Nephron progenitor cell (in vitro differentiated cells): ENCODE measurements at regions not wholly inside any gene's neighbourhood (a gene's known extent, or its start where the extent isn't known, plus 50 kb on each side); places are given as distances from the start of the nearest gene placed in this dataset.
"Not testable (repeated sequence)": the region's sequence is repeated elsewhere in the genome, so short reads cannot be mapped to it uniquely, and the experiment has no call there.

ENCODE experiments used
- DNase-seq: peaks from one replicate; pipeline ENCODE4 v3.0.0; 2021
- H3K27ac Mint-ChIP-seq: 2 replicates; pipeline ENCODE4 v1.8.0; 2021; ENCODE audit warnings: mild to moderate bottlenecking, moderate library complexity, mixed read lengths
- H3K27me3 Mint-ChIP-seq: 2 replicates; pipeline ENCODE4 v1.8.0; 2021; ENCODE audit warnings: mild to moderate bottlenecking, low read depth, mixed read lengths; ENCODE audit not compliant: poor library complexity
- H3K36me3 Mint-ChIP-seq: 2 replicates; pipeline ENCODE4 v1.8.0; 2021; ENCODE audit warnings: low read depth, mixed read lengths
- H3K4me1 Mint-ChIP-seq: 2 replicates; pipeline ENCODE4 v1.8.0; 2021; ENCODE audit warnings: mixed read lengths
- H3K4me3 Mint-ChIP-seq: 2 replicates; pipeline ENCODE4 v1.8.0; 2021; ENCODE audit warnings: mild to moderate bottlenecking, moderate library complexity, mixed read lengths
- H3K9me3 Mint-ChIP-seq: 2 replicates; pipeline ENCODE4 v1.8.0; 2021; ENCODE audit warnings: mild to moderate bottlenecking, moderate library complexity, mixed read lengths
- TF ChIP-seq, protein P1 (sequence below): fragments of 200-600 bp; sonication (generic); IDR thresholded peaks from 2 replicates; pipeline ENCODE4 v1.5.0; 2021; ENCODE audit warnings: antibody characterized with exemption

DNA sequence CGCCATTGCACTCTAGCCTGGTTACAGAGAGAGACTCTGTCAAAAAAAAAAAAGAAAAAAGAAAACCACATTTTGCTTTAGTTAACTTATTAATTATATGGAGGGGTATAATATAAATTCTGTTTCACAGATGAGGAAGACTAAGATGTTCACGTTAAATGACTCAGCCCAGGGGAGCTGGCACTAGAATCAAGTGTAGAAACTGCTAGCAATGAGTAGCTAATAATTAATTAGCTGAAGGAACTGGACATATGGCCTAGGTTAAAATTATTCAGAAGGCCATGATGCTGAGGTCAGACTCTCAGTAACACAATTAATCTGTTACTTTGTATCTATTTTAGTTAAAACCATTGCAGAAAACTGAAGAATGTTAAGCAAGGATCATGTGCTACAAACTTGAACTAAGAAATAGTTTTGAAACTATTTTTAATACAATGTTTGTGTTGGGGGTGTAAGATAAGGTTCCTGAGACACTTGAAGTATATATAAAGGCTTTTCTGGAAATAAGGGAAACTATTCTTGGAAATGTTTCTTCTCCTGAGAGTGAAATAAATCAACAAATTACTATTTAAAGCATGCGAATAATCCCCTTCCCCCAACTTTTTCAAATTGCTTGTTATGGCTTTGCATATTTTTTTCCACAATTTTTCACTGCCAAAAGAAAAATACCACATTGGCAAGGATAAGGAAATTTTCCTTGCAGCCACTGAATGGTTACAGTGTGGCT lies 589.3 kb downstream of the SOX5 start:
- H3K36me3 Mint-ChIP-seq = no peaks in the 10 kb centered on the region
- no peak overlapping the region for H3K27ac Mint-ChIP-seq
- H3K9me3 Mint-ChIP-seq = no peaks in the 10 kb centered on the region
- TF ChIP-seq, protein P1, sequence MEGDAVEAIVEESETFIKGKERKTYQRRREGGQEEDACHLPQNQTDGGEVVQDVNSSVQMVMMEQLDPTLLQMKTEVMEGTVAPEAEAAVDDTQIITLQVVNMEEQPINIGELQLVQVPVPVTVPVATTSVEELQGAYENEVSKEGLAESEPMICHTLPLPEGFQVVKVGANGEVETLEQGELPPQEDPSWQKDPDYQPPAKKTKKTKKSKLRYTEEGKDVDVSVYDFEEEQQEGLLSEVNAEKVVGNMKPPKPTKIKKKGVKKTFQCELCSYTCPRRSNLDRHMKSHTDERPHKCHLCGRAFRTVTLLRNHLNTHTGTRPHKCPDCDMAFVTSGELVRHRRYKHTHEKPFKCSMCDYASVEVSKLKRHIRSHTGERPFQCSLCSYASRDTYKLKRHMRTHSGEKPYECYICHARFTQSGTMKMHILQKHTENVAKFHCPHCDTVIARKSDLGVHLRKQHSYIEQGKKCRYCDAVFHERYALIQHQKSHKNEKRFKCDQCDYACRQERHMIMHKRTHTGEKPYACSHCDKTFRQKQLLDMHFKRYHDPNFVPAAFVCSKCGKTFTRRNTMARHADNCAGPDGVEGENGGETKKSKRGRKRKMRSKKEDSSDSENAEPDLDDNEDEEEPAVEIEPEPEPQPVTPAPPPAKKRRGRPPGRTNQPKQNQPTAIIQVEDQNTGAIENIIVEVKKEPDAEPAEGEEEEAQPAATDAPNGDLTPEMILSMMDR = no peak
- H3K4me3 Mint-ChIP-seq = no peak overlapping the region
- H3K4me1 Mint-ChIP-seq = no peaks in the 10 kb centered on the region
- no peaks in the 10 kb centered on the region for H3K27me3 Mint-ChIP-seq
- DNase-seq = no peak

DNA sequence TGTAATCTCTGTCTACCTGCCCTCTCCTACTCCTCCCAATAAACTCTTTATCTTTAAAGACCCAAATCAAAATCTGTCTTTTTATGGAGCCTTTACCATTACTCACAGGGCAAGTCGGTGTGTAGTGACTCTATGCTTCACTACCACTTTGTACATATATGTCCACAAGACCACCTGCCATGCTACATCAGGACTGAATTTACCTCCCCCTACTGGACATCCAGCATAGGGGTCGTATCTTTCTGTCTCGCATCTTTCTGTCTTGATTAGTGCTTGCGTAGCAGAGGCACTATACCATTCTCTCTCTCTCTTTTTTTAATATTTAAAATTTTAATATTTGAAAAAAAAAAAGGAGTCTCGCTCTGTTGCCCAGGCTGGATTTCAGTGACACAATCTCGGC lies 587.5 kb downstream of the SOX5 start:
- no peaks in the 10 kb centered on the region for H3K27me3 Mint-ChIP-seq
- DNase-seq = no peak
- H3K27ac Mint-ChIP-seq = no peak overlapping the region
- no peaks in the 10 kb centered on the region for H3K9me3 Mint-ChIP-seq
- H3K36me3 Mint-ChIP-seq = no peaks in the 10 kb centered on the region
- no peak overlapping the region for H3K4me3 Mint-ChIP-seq
- TF ChIP-seq, protein P1 = no peak
- H3K4me1 Mint-ChIP-seq = no peaks in the 10 kb centered on the region

DNA sequence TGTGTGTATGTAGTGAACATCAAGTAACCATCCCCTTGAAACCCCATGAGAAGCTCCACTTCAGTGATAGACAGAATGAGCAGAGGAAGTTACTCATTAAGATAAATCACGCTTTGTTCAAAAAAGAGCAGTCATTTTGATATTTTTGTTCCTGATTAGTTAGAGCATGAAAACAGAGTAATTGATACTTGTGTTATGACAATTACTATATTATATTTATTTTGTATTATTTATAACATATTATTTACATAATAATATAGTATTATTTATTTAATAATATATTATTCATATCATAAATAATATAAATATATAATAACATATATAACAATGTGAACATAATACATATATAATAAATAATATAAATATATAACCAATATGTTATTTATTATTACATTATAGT lies 580.9 kb downstream of the SOX5 start:
- Mint-ChIP-seq H3K36me3 (no peaks in the 10 kb centered on the region), H3K9me3 (no peaks in the 10 kb centered on the region), H3K4me1 (no peaks in the 10 kb centered on the region), H3K4me3 (no peak overlapping the region), H3K27me3 (no peaks in the 10 kb centered on the region), H3K27ac (no peak overlapping the region)
- TF ChIP-seq, protein P1 = no peak
- no peak for DNase-seq

DNA sequence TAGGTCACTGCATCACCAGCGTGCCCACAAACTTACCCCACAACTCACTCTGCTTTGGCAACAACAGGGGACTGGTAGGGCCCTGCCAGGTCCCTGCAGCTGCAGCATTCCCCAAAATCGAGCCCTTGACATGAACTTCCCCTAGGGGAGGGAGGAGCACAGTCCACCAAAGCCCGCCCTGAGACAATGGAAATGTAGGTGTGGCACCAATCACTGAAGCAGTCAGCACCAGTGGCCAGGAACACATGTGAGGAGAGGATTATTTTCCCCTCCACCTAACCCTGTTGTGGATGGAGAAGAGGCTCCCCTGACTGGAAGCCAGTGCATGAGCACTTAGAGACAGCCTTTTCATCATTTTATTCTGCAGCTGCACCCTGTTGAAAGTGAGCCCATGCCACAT lies 573.8 kb downstream of the SOX5 start:
- Mint-ChIP-seq H3K9me3 (peaks cover 35% of the 10 kb centered on the region), H3K36me3 (peaks cover 6% of the 10 kb centered on the region), H3K4me1 (no peaks in the 10 kb centered on the region), H3K4me3 (no peak overlapping the region), H3K27me3 (peaks cover 2% of the 10 kb centered on the region), H3K27ac (no peak overlapping the region)
- DNase-seq = no peak
- TF ChIP-seq, protein P1 = no peak

DNA sequence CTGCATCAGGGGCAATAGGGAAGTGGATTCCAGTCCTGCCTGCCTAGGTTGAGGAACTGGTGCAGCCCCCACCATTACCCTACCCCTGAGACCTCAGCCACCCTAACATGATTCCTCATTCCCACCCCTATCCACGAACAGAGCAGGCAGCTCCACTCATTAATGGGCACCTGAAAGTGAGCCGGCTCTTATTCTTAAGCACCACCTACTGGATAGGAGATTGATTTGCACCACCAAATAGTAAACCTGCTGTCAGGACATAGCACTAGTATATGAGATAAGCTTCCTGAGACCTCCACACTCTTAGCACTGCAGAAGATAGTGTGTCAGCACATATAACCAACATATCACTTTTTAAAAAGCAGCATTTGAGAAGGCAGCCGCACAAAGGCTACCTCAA lies 573.2 kb downstream of the SOX5 start:
- peaks cover 2% of the 10 kb centered on the region for H3K27me3 Mint-ChIP-seq
- no peak for DNase-seq
- no peaks in the 10 kb centered on the region for H3K4me1 Mint-ChIP-seq
- peaks cover 35% of the 10 kb centered on the region for H3K9me3 Mint-ChIP-seq
- no peak overlapping the region for H3K27ac Mint-ChIP-seq
- H3K4me3 Mint-ChIP-seq = no peak overlapping the region
- TF ChIP-seq, protein P1 = no peak
- H3K36me3 Mint-ChIP-seq = peaks cover 6% of the 10 kb centered on the region

DNA sequence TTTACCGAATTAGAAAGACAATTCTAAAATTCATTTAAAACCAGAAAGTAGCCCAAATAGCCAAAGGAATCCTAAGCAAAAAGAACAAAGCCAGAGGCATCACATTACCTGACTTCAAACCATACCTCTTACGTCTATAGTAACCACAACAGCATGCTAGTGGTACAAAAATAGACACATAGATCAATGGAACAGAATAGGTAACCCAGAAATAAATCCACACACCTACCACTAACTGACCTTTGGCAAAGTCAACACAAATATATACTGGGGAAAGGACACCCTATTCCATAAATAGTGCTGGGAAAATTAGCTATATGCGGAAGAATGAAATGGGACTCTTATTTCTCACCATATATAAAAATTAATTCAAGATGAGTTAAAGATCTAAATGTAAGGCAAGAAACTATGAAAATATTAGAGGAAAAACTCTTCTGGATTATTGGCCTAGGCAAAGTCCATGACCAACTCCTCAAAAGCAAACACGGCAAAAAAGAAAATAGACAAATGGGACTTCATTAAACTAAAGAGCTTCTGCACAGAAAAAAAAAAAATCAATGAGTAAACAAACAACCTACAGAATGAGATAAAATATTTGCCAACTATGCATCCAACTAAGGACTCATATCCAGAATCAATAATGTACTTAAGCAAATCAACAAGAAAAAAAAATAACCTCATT lies 568.9 kb downstream of the SOX5 start:
- Mint-ChIP-seq H3K36me3 (peaks cover 6% of the 10 kb centered on the region), H3K27ac (no peak overlapping the region), H3K4me1 (no peaks in the 10 kb centered on the region), H3K4me3 (no peak overlapping the region), H3K9me3 (peaks cover 35% of the 10 kb centered on the region), H3K27me3 (no peaks in the 10 kb centered on the region)
- DNase-seq = no peak
- TF ChIP-seq, protein P1 = no peak

DNA sequence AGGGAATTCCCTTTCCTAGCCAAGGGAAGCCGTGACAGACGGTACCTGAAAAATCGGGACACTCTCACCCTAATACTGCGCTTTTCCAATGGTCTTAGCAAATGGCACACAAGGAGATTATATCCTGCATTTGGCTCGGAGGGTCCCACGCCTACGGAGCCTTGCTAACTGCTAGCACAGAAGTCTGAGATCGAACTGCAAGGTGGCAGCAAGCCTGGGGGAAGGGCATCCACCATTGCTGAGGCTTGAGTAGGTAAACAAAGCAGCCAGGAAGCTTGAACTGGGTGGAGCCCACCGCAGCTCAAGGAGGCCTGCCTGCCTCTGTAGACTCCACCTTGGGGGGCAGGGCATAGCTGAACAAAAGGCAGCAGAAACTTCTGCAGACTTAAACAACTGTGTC lies 560.6 kb downstream of the SOX5 start:
- not testable (repeated sequence) for H3K4me3 Mint-ChIP-seq

DNA sequence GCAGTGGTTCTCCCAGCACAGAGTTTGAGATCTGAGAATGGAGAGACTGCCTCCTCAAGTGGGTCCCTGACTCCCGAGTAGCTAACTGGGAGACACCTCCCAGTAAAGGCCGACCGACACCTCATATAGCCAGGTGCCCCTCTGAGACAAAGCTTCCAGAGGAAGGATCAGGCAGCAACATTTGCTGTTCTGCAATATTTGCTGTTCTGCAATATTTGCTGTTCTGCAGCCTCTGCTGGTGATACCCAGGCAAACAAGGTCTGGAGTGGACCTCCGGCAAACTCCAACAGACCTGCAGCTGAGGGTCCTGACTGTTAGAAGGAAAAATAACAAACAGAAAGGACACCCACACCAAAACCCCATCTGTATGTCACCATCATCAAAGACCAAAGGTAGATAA lies 560.2 kb downstream of the SOX5 start:
- not testable (repeated sequence) for H3K4me1 Mint-ChIP-seq, H3K27me3 Mint-ChIP-seq, DNase-seq, H3K27ac Mint-ChIP-seq, H3K36me3 Mint-ChIP-seq, H3K4me3 Mint-ChIP-seq
- H3K9me3 Mint-ChIP-seq = peaks cover 42% of the 10 kb centered on the region

More for the DNA sequence above, 560.6 kb downstream of the SOX5 start:
- H3K27ac Mint-ChIP-seq, H3K36me3 Mint-ChIP-seq, DNase-seq, H3K27me3 Mint-ChIP-seq, H3K4me1 Mint-ChIP-seq: not testable (repeated sequence)
- H3K9me3 Mint-ChIP-seq = peaks cover 39% of the 10 kb centered on the region
